B cell (primary cell): ENCODE measurements at regions not wholly inside any gene's neighbourhood (a gene's known extent, or its start where the extent isn't known, plus 50 kb on each side); places are given as distances from the start of the nearest gene placed in this dataset.
"Not testable (repeated sequence)": the region's sequence is repeated elsewhere in the genome, so short reads cannot be mapped to it uniquely, and the experiment has no call there.

Experiments
- ATAC-seq: fragments of 200-7000 bp; cut with Tn5 transposase; one replicate; pipeline ENCODE4 v1.10.0; 2021; ENCODE audit warnings: low read depth, mild to moderate bottlenecking, moderate number of reproducible peaks, moderate library complexity
- CTCF ChIA-PET: fragments of 350-600 bp; sonication (Branson Sonifier 250); formaldehyde crosslinking; loops from one replicate; lab custom pipeline; 2021; ENCODE audit warnings: antibody characterized with exemption, inconsistent platforms; lab: Charles Lee
- POLR2A ChIA-PET: fragments of 350-600 bp; sonication (Branson Sonifier 250); formaldehyde crosslinking; loops from one replicate; lab custom pipeline; 2021; ENCODE audit warnings: antibody characterized with exemption; lab: Charles Lee
- DNase-seq: peaks from one replicate; pipeline ENCODE4 v3.0.0; 2013
- H2AFZ ChIP-seq: 2 replicates; pipeline ENCODE4 v1.6.1; 2012; ENCODE audit warnings: mild to moderate bottlenecking, low read depth, low read length; ENCODE audit not compliant: insufficient read depth, poor library complexity, severe bottlenecking
- H3K27ac ChIP-seq, 2 donors: 1 replicate in 1 of 2; 2 replicates in 1 of 2; pipeline ENCODE4 v1.5.1; 2012 to 2013; ENCODE audit warnings: low read length in 2 of 2, mild to moderate bottlenecking in 2 of 2, moderate library complexity in 1 of 2
- H3K27me3 ChIP-seq, 4 experiments: fragments of 200-600 bp in 1 of 4; sonication (generic) in 1 of 4; replicated peaks in 1 of 4; 1 replicate in 2 of 4; 2 replicates in 2 of 4; pipeline versions ENCODE4 v1.6.1 to v1.7.0; 2013 to 2016; ENCODE audit warnings: low read length in 3 of 4, mild to moderate bottlenecking in 2 of 4, mixed read lengths in 1 of 4, moderate library complexity in 1 of 4; ENCODE audit not compliant: insufficient read depth in 4 of 4, control insufficient read depth in 3 of 4; ENCODE audit errors: control extremely low read depth in 1 of 4
- H3K36me3 ChIP-seq, 2 experiments: replicated peaks in 1 of 2; 1 replicate in 1 of 2; 2 replicates in 1 of 2; pipeline versions ENCODE4 v1.6.1 to v1.7.1; 2013; ENCODE audit warnings: low read length in 1 of 2; ENCODE audit not compliant: insufficient read depth in 2 of 2, control insufficient read depth in 1 of 2; ENCODE audit errors: control extremely low read depth in 1 of 2, extremely low read depth in 1 of 2
- H3K4me1 ChIP-seq, 2 donors: fragments of 200-600 bp in 1 of 2; sonication (generic) in 1 of 2; 1 replicate in 1 of 2; 2 replicates in 1 of 2; pipeline versions ENCODE4 v1.5.1 to v1.6.1; 2013 to 2017; ENCODE audit warnings: low read length in 2 of 2; ENCODE audit not compliant: control insufficient read depth in 2 of 2, insufficient read depth in 2 of 2
- H3K4me2 ChIP-seq: replicated peaks from 2 replicates; pipeline ENCODE3; 2012; ENCODE audit warnings: mild to moderate bottlenecking, low read depth, low read length; ENCODE audit not compliant: poor library complexity, severe bottlenecking
- H3K4me3 ChIP-seq, 5 experiments: fragments of 200-600 bp in 1 of 5; sonication (generic) in 1 of 5; 1 replicate in 3 of 5; 2 replicates in 2 of 5; pipeline versions ENCODE4 v1.5.1 to v1.7.0; 2011 to 2016; ENCODE audit warnings: low read length in 4 of 5, mild to moderate bottlenecking in 4 of 5, low read depth in 2 of 5, control low read depth in 1 of 5, moderate library complexity in 1 of 5; ENCODE audit not compliant: insufficient read depth in 1 of 5; ENCODE audit errors: control extremely low read depth in 1 of 5, extremely low read depth in 1 of 5
- H3K79me2 ChIP-seq: fragments of 200-600 bp; sonication (generic); one replicate; pipeline ENCODE4 v1.6.0; 2016; ENCODE audit warnings: low read length; ENCODE audit not compliant: control insufficient read depth, insufficient read depth
- H3K9ac ChIP-seq: fragments of 200-600 bp; sonication (generic); 2 replicates; pipeline ENCODE4 v1.6.1; 2017; ENCODE audit warnings: mild to moderate bottlenecking, low read length, moderate library complexity
- H3K9me3 ChIP-seq, 3 donors: one replicate each; pipeline versions ENCODE4 v1.6.1 to v1.7.1; 2013; ENCODE audit warnings: low read length in 2 of 3; ENCODE audit not compliant: control insufficient read depth in 2 of 3, insufficient read depth in 1 of 3; ENCODE audit errors: control extremely low read depth in 1 of 3
- H4K20me1 ChIP-seq: 2 replicates; pipeline ENCODE4 v1.6.0; 2012; ENCODE audit warnings: mild to moderate bottlenecking, low read length; ENCODE audit not compliant: insufficient read depth, control insufficient read depth, poor library complexity, severe bottlenecking
- H3K27ac Mint-ChIP-seq: one replicate; pipeline ENCODE4 v1.8.0; 2021; ENCODE audit warnings: mixed read lengths
- H3K27me3 Mint-ChIP-seq: one replicate; pipeline ENCODE4 v1.8.0; 2021; ENCODE audit warnings: mixed read lengths
- H3K4me1 Mint-ChIP-seq: one replicate; pipeline ENCODE4 v1.8.0; 2021; ENCODE audit warnings: mixed read lengths
- H3K4me3 Mint-ChIP-seq: one replicate; pipeline ENCODE4 v1.8.0; 2021; ENCODE audit warnings: mixed read lengths
- H3K9me3 Mint-ChIP-seq: one replicate; pipeline ENCODE4 v1.8.0; 2022; ENCODE audit warnings: mixed read lengths; ENCODE audit not compliant: insufficient read depth
- WGBS: methylation state at CpG from one replicate; pipeline ENCODE4 v1.1.5; 2013; ENCODE audit warnings: missing lambda C conversion rate; ENCODE audit not compliant: insufficient coverage; 5-methylcytosine and 5-hydroxymethylcytosine counted together
- intact Hi-C: fragments of 100-400 bp; cut with micrococcal nuclease; formaldehyde crosslinking; loops from one replicate; pipeline ENCODE4 v1.10.0; 2022

GRCh38 chr21:9745457-9746108 is 775.8 kb upstream of the TPTE start:
- H3K27ac ChIP-seq, CTCF ChIA-PET, H3K27me3 ChIP-seq, H3K9me3 Mint-ChIP-seq, H3K36me3 ChIP-seq, intact Hi-C loops, H3K4me1 Mint-ChIP-seq, H3K4me2 ChIP-seq, POLR2A ChIA-PET, H3K27me3 Mint-ChIP-seq, H3K79me2 ChIP-seq, H4K20me1 ChIP-seq, H3K4me3 ChIP-seq, H3K9ac ChIP-seq, H2AFZ ChIP-seq, ATAC-seq, H3K4me1 ChIP-seq, DNase-seq, H3K4me3 Mint-ChIP-seq, H3K27ac Mint-ChIP-seq: not testable (repeated sequence)
- WGBS: 59% methylated on average over 7 of the region's 9 CpGs
- H3K9me3 ChIP-seq: peaks cover 0 to 45% (median 5%) of the 10 kb centered on the region in 3 donors

- H3K79me2 ChIP-seq, H3K4me1 ChIP-seq, H3K36me3 ChIP-seq, H3K9me3 Mint-ChIP-seq, H3K4me3 Mint-ChIP-seq, H3K27me3 ChIP-seq, H3K27ac ChIP-seq, DNase-seq, ATAC-seq, H2AFZ ChIP-seq, H3K27me3 Mint-ChIP-seq, H3K4me3 ChIP-seq, H4K20me1 ChIP-seq, H3K27ac Mint-ChIP-seq, H3K9ac ChIP-seq, CTCF ChIA-PET, H3K4me2 ChIP-seq, intact Hi-C loops, H3K4me1 Mint-ChIP-seq, POLR2A ChIA-PET: not testable (repeated sequence)
- H3K9me3 ChIP-seq: peaks cover 0 to 49% (median 8%) of the 10 kb centered on the region in 3 donors
- WGBS: no CpG with 5 or more reads among the region's 2 CpGs
These were observed 775.1 kb upstream of the TPTE start for GRCh38 chr21:9746311-9746710.

GRCh38 chr21:9746831-9747606 is 774.4 kb upstream of the TPTE start:
- H3K27ac Mint-ChIP-seq, POLR2A ChIA-PET: not testable (repeated sequence)
- 47% methylated on average over 6 of the region's 8 CpGs for WGBS

GRCh38 chr21:9747870-9748269 is 773.5 kb upstream of the TPTE start:
- DNase-seq, H3K4me1 ChIP-seq, ATAC-seq, H3K27me3 Mint-ChIP-seq, H3K4me3 ChIP-seq, H4K20me1 ChIP-seq, intact Hi-C loops, H3K36me3 ChIP-seq, H3K27ac ChIP-seq, H3K79me2 ChIP-seq, H3K27ac Mint-ChIP-seq, H3K4me1 Mint-ChIP-seq, H3K4me3 Mint-ChIP-seq, H3K9ac ChIP-seq, H2AFZ ChIP-seq, POLR2A ChIA-PET, H3K4me2 ChIP-seq, H3K9me3 Mint-ChIP-seq, H3K27me3 ChIP-seq, CTCF ChIA-PET: not testable (repeated sequence)
- whole genome bisulfite sequencing: 68% methylated on average over 4 of the region's 5 CpGs
- H3K9me3 ChIP-seq: peaks cover 0 to 58% (median 10%) of the 10 kb centered on the region in 3 donors

More at GRCh38 chr21:9746831-9747606, 774.4 kb upstream of the TPTE start:
- H3K4me1 Mint-ChIP-seq, H3K9me3 Mint-ChIP-seq, H3K79me2 ChIP-seq, H3K4me3 ChIP-seq, DNase-seq, ATAC-seq, H3K27ac ChIP-seq, H3K4me2 ChIP-seq, H3K4me3 Mint-ChIP-seq, H3K36me3 ChIP-seq, H3K27me3 ChIP-seq, H3K9ac ChIP-seq, H3K4me1 ChIP-seq, intact Hi-C loops, H4K20me1 ChIP-seq, H3K27me3 Mint-ChIP-seq, CTCF ChIA-PET, H2AFZ ChIP-seq: not testable (repeated sequence)
- peaks cover 0 to 54% (median 10%) of the 10 kb centered on the region in 3 donors for H3K9me3 ChIP-seq
